ENCODE measurements at regions not wholly inside any gene's neighbourhood (a gene's known extent, or its start where the extent isn't known, plus 50 kb on each side); places are given as distances from the start of the nearest gene placed in this dataset.
A peak's percentile ranks its signal among the peaks of the same experiment; 100 is the strongest.

DNA sequence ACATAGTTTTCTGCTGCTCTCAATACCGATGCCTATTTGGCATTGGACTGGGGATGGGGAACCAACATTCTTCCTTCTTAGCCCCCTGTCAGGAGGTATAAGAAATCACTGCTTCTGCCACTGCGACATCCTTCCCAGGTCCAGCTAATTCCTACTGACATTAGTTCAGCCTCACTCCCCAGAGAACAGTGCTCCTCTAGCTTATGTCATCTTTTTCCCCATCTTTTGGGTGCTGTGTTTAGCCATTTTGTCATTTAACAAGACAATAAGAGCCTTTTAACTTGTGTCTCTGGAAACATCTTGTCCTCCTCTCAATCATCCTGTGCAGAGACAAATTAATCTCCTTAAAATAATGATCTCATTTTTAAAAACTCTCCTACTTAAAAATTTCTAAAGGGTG lies 167.0 kb upstream of the PLXNC1 start:
- Mint-ChIP-seq H3K4me3 (no peak overlapping the region), H3K27me3 (no peaks in the 10 kb centered on the region), H3K27ac (no peak overlapping the region), H3K4me1 (peaks cover 14 to 40% (median 25%) of the 10 kb centered on the region in 3 donors), H3K9me3 (no peaks in the 10 kb centered on the region), H3K36me3 (no peaks in the 10 kb centered on the region)
- WGBS (ENCODE audit: insufficient coverage) = 100% methylated on average over 1 of the region's 2 CpGs
- Histone ChIP-seq H3K27ac (ENCODE audit: low read length) (no peak overlapping the region), H3K4me1 (ENCODE audit: control insufficient read depth in 1 of 2, extremely low read depth in 1 of 2, insufficient read depth in 2 of 2, low read length in 2 of 2) (peaks cover 0 to 17% of the 10 kb centered on the region in 2 experiments), H3K9me3 (no peaks in the 10 kb centered on the region), H3K27me3 (replicated peaks in 1 of 2; ENCODE audit: control insufficient read depth in 2 of 2, extremely low read depth in 1 of 2, insufficient read depth in 2 of 2, low read length in 1 of 2) (no peaks in the 10 kb centered on the region), H3K4me3 (ENCODE audit: control insufficient read depth in 1 of 2, extremely low read depth in 1 of 2, low read length in 1 of 2) (no peak overlapping the region), H3K36me3 (ENCODE audit: control insufficient read depth in 2 of 2, extremely low read depth in 1 of 2, insufficient read depth in 1 of 2, low read length in 1 of 2) (no peaks in the 10 kb centered on the region)
- DNase-seq (no peak), ATAC-seq (replicated peaks in 1 of 4) (no peak)
- CTCF ChIA-PET = interaction anchor here (0.6 to 2.6 kb wide), 2 partner anchors 479 to 1712 kb away, joined by 3 to 13 read pairs; no protein-coding TSS in a partner anchor
- POLR2A ChIA-PET = no interaction called here

GRCh38 chr12:93982771-93983315 lies 165.5 kb upstream of the PLXNC1 start:
- CTCF ChIA-PET = interaction anchor here (0.7 to 1.5 kb wide), 3 partner anchors 9 to 215 kb away, joined by 3 to 4 read pairs (median 4); no protein-coding TSS in a partner anchor
- H3K36me3 Mint-ChIP-seq = no peaks in the 10 kb centered on the region
- WGBS (ENCODE audit: insufficient coverage) = 25% methylated on average over 8 of the region's 9 CpGs
- Histone ChIP-seq H3K9me3 (no peaks in the 10 kb centered on the region), H3K27ac (ENCODE audit: low read length) (no peak overlapping the region), H3K36me3 (ENCODE audit: control insufficient read depth in 2 of 2, extremely low read depth in 1 of 2, insufficient read depth in 1 of 2, low read length in 1 of 2) (no peaks in the 10 kb centered on the region), H3K27me3 (replicated peaks in 1 of 2; ENCODE audit: control insufficient read depth in 2 of 2, extremely low read depth in 1 of 2, insufficient read depth in 2 of 2, low read length in 1 of 2) (no peaks in the 10 kb centered on the region), H3K4me1 (ENCODE audit: control insufficient read depth in 1 of 2, extremely low read depth in 1 of 2, insufficient read depth in 2 of 2, low read length in 2 of 2) (peaks cover 0 to 17% of the 10 kb centered on the region in 2 experiments), H3K4me3 (ENCODE audit: control insufficient read depth in 1 of 2, extremely low read depth in 1 of 2, low read length in 1 of 2) (no peak overlapping the region)
- peaks cover 14 to 34% (median 21%) of the 10 kb centered on the region in 3 donors for H3K4me1 Mint-ChIP-seq
- H3K9me3 Mint-ChIP-seq = no peaks in the 10 kb centered on the region
- H3K27ac Mint-ChIP-seq = no peak overlapping the region
- no peaks in the 10 kb centered on the region for H3K27me3 Mint-ChIP-seq
- POLR2A ChIA-PET = no interaction called here
- peak overlapping the region in 1 of 3 donors; percentile 2 for H3K4me3 Mint-ChIP-seq
- ATAC-seq (replicated peaks in 1 of 4) = peak; percentile 32 to 51 (median 44)
- no peak for DNase-seq

GRCh38 chr12:93984005-93984404 lies 164.4 kb upstream of the PLXNC1 start:
- Mint-ChIP-seq H3K4me3 (no peak overlapping the region), H3K27ac (no peak overlapping the region), H3K36me3 (no peaks in the 10 kb centered on the region), H3K4me1 (peaks cover 14 to 30% (median 17%) of the 10 kb centered on the region in 3 donors), H3K27me3 (no peaks in the 10 kb centered on the region), H3K9me3 (no peaks in the 10 kb centered on the region)
- Histone ChIP-seq H3K27me3 (replicated peaks in 1 of 2; ENCODE audit: control insufficient read depth in 2 of 2, extremely low read depth in 1 of 2, insufficient read depth in 2 of 2, low read length in 1 of 2) (no peaks in the 10 kb centered on the region), H3K9me3 (no peaks in the 10 kb centered on the region), H3K27ac (ENCODE audit: low read length) (no peak overlapping the region), H3K4me3 (ENCODE audit: control insufficient read depth in 1 of 2, extremely low read depth in 1 of 2, low read length in 1 of 2) (no peak overlapping the region), H3K4me1 (ENCODE audit: control insufficient read depth in 1 of 2, extremely low read depth in 1 of 2, insufficient read depth in 2 of 2, low read length in 2 of 2) (peaks cover 0 to 17% of the 10 kb centered on the region in 2 experiments), H3K36me3 (ENCODE audit: control insufficient read depth in 2 of 2, extremely low read depth in 1 of 2, insufficient read depth in 1 of 2, low read length in 1 of 2) (no peaks in the 10 kb centered on the region)
- WGBS (ENCODE audit: insufficient coverage) = no CpG with 5 or more reads among the region's 2 CpGs
- DNase-seq (no peak), ATAC-seq (replicated peaks in 1 of 4) (no peak)
- CTCF ChIA-PET = interaction anchor here in 1 of 2 donors (1.3 kb wide), 1 partner anchor 217 kb away, joined by 4 read pairs; no protein-coding TSS in a partner anchor
- POLR2A ChIA-PET = interaction anchor here in 1 of 2 donors (0.5 kb wide), 1 partner anchor 670 kb away, joined by 3 read pairs; no protein-coding TSS in a partner anchor

GRCh38 chr12:93989949-93990348 lies 158.4 kb upstream of the PLXNC1 start:
- Mint-ChIP-seq H3K9me3 (no peaks in the 10 kb centered on the region), H3K4me3 (no peak overlapping the region), H3K36me3 (no peaks in the 10 kb centered on the region), H3K27me3 (no peaks in the 10 kb centered on the region), H3K27ac (no peak overlapping the region), H3K4me1 (no peaks in the 10 kb centered on the region)
- ChIA-PET POLR2A (interaction anchor here in 1 of 2 donors (0.5 kb wide), 1 partner anchor 273 kb away, joined by 9 read pairs; no protein-coding TSS in a partner anchor), CTCF (no interaction called here)
- H3K4me3 ChIP-seq (ENCODE audit: control insufficient read depth in 1 of 2, extremely low read depth in 1 of 2, low read length in 1 of 2) = no peak overlapping the region
- H3K27me3 ChIP-seq (replicated peaks in 1 of 2; ENCODE audit: control insufficient read depth in 2 of 2, extremely low read depth in 1 of 2, insufficient read depth in 2 of 2, low read length in 1 of 2) = no peaks in the 10 kb centered on the region
- WGBS (ENCODE audit: insufficient coverage) = 91% methylated on average over 1 of the region's 1 CpG
- H3K9me3 ChIP-seq = no peaks in the 10 kb centered on the region
- H3K27ac ChIP-seq (ENCODE audit: low read length) = no peak overlapping the region
- DNase-seq (no peak), ATAC-seq (replicated peaks in 1 of 4) (no peak)
- H3K36me3 ChIP-seq (ENCODE audit: control insufficient read depth in 2 of 2, extremely low read depth in 1 of 2, insufficient read depth in 1 of 2, low read length in 1 of 2) = no peaks in the 10 kb centered on the region
- H3K4me1 ChIP-seq (ENCODE audit: control insufficient read depth in 1 of 2, extremely low read depth in 1 of 2, insufficient read depth in 2 of 2, low read length in 2 of 2) = no peaks in the 10 kb centered on the region

DNA sequence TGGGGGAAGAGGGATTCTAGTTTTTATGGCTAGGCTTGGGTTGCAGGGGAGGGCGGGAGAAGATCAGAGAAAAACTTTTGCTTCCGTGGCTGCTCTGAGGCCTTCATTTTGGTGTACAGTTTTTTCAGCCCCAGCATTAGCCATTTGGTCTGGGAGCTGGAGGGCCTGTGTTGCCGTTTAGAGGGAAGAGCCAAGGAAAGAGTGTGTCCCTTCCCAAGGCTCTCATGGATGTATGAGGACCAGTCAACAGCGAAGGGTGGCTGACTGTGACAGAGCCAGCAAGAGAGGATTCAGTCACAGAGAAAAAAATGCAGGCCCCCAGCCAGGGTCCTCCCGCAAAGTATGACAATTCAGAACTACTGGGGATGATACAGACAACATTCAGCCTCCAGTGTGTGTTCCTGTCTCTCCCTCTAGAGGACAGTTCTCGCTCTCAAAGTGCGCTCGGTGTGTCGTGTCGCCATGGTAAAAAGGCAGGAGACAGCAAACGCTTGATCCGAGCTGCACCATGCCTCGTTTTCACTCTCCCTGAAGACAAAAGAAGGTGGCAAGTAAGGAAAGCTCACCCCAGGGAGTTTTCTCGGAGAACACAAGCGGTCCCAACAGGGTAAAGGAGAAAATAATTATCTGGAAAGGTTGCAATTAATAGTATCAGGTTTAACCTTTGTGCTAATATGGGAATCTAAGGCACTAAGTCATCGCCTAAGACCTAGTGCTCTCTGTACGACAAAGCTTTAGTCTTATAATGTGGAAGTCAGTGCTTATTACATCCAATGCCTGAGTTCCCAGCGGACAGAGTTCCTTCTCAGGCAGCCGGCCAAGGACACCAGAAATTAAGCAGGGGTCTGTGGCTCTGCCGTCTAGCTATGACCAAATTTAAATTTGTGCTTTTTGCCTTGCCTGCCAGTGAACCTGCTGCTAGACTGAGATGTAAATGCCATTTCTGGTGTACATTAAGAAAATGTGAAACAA lies 157.3 kb upstream of the PLXNC1 start:
- no peak overlapping the region for H3K4me3 ChIP-seq (ENCODE audit: control insufficient read depth in 1 of 2, extremely low read depth in 1 of 2, low read length in 1 of 2)
- no peaks in the 10 kb centered on the region for H3K9me3 ChIP-seq
- no peak overlapping the region for H3K4me3 Mint-ChIP-seq
- 82% methylated on average over 16 of the region's 20 CpGs for WGBS (ENCODE audit: insufficient coverage)
- no peak for DNase-seq
- H3K36me3 ChIP-seq (ENCODE audit: control insufficient read depth in 2 of 2, extremely low read depth in 1 of 2, insufficient read depth in 1 of 2, low read length in 1 of 2) = no peaks in the 10 kb centered on the region
- no peaks in the 10 kb centered on the region for H3K9me3 Mint-ChIP-seq
- no peaks in the 10 kb centered on the region for H3K4me1 ChIP-seq (ENCODE audit: control insufficient read depth in 1 of 2, extremely low read depth in 1 of 2, insufficient read depth in 2 of 2, low read length in 2 of 2)
- H3K27ac ChIP-seq (ENCODE audit: low read length) = no peak overlapping the region
- ATAC-seq (replicated peaks in 1 of 4) = no peak
- H3K36me3 Mint-ChIP-seq = no peaks in the 10 kb centered on the region
- POLR2A ChIA-PET = no interaction called here
- no peak overlapping the region for H3K27ac Mint-ChIP-seq
- H3K27me3 ChIP-seq (replicated peaks in 1 of 2; ENCODE audit: control insufficient read depth in 2 of 2, extremely low read depth in 1 of 2, insufficient read depth in 2 of 2, low read length in 1 of 2) = no peaks in the 10 kb centered on the region
- CTCF ChIA-PET = no interaction called here
- H3K4me1 Mint-ChIP-seq = no peaks in the 10 kb centered on the region
- no peaks in the 10 kb centered on the region for H3K27me3 Mint-ChIP-seq

- H3K27ac Mint-ChIP-seq = no peak overlapping the region
- H3K4me3 ChIP-seq (ENCODE audit: control insufficient read depth in 1 of 2, extremely low read depth in 1 of 2, low read length in 1 of 2) = no peak overlapping the region
- ATAC-seq (replicated peaks in 1 of 4) (no peak), DNase-seq (no peak)
- CTCF ChIA-PET = interaction anchor here in 1 of 2 donors (0.6 kb wide), 1 partner anchor 96 kb away, joined by 3 read pairs; no protein-coding TSS in a partner anchor
- H3K27me3 Mint-ChIP-seq = no peaks in the 10 kb centered on the region
- no peaks in the 10 kb centered on the region for H3K4me1 Mint-ChIP-seq
- no peaks in the 10 kb centered on the region for H3K9me3 Mint-ChIP-seq
- H3K36me3 Mint-ChIP-seq = no peaks in the 10 kb centered on the region
- no peak overlapping the region for H3K27ac ChIP-seq (ENCODE audit: low read length)
- no peaks in the 10 kb centered on the region for H3K27me3 ChIP-seq (replicated peaks in 1 of 2; ENCODE audit: control insufficient read depth in 2 of 2, extremely low read depth in 1 of 2, insufficient read depth in 2 of 2, low read length in 1 of 2)
- no peaks in the 10 kb centered on the region for H3K9me3 ChIP-seq
- H3K4me3 Mint-ChIP-seq = no peak overlapping the region
- POLR2A ChIA-PET = no interaction called here
- H3K4me1 ChIP-seq (ENCODE audit: control insufficient read depth in 1 of 2, extremely low read depth in 1 of 2, insufficient read depth in 2 of 2, low read length in 2 of 2) = no peaks in the 10 kb centered on the region
- no peaks in the 10 kb centered on the region for H3K36me3 ChIP-seq (ENCODE audit: control insufficient read depth in 2 of 2, extremely low read depth in 1 of 2, insufficient read depth in 1 of 2, low read length in 1 of 2)
- no CpG with 5 or more reads among the region's 4 CpGs for WGBS (ENCODE audit: insufficient coverage)
Observed at GRCh38 chr12:93991829-93992461, 156.4 kb upstream of the PLXNC1 start.
